HCT116 (cell line): ENCODE measurements at regions not wholly inside any gene's neighbourhood (a gene's known extent, or its start where the extent isn't known, plus 50 kb on each side); places are given as distances from the start of the nearest gene placed in this dataset.

Experiments used
- EGR1 ChIP-seq: IDR thresholded peaks from 2 replicates; pipeline ENCODE4 v1.6.1; 2012; ENCODE audit warnings: low read depth
- EZH2 ChIP-seq: fragments of 200-600 bp; sonication (generic); IDR thresholded peaks from 2 replicates; pipeline ENCODE4 v1.6.1; 2017; ENCODE audit warnings: antibody characterized with exemption, mixed run types
- EZH2phosphoT487 ChIP-seq: fragments of 200-600 bp; IDR thresholded peaks from 2 replicates; pipeline ENCODE4 v1.6.1; 2018; ENCODE audit warnings: antibody characterized with exemption, borderline replicate concordance
- FOSL1 ChIP-seq: IDR thresholded peaks from 2 replicates; pipeline ENCODE4 v1.6.1; 2012; ENCODE audit warnings: low read depth
- JUND ChIP-seq: IDR thresholded peaks from 2 replicates; pipeline ENCODE4 v1.6.1; 2012
- POLR2AphosphoS5 ChIP-seq: IDR thresholded peaks from 2 replicates; pipeline ENCODE4 v1.6.1; 2011; ENCODE audit warnings: mild to moderate bottlenecking, low read depth, low read length, moderate library complexity
- RAD21 ChIP-seq: IDR thresholded peaks from 2 replicates; pipeline ENCODE4 v1.6.1; 2012; ENCODE audit warnings: low read depth, mild to moderate bottlenecking
- YY1 ChIP-seq: IDR thresholded peaks from 2 replicates; pipeline ENCODE4 v1.6.1; 2011; ENCODE audit warnings: low read length, low read depth, moderate library complexity, mild to moderate bottlenecking; ENCODE audit not compliant: insufficient replicate concordance; ENCODE audit errors: extremely low read depth
- ZFX ChIP-seq: fragments of 450-650 bp; IDR thresholded peaks from 2 replicates; pipeline ENCODE4 v1.6.1; 2017
- ZNF274 ChIP-seq: fragments of 200-500 bp; sonication (Bioruptor generic); IDR thresholded peaks from 2 replicates; pipeline ENCODE4 v1.6.1; 2014; ENCODE audit warnings: mild to moderate bottlenecking, low read depth, low read length, inconsistent platforms
- TF ChIP-seq, protein P1 (sequence below), 3 experiments: fragments of 200-600 bp in 1 of 3; sonication (generic) in 1 of 3; IDR thresholded peaks in 2 of 3; conservative IDR thresholded peaks in 1 of 3; 2 replicates each; pipeline ENCODE4 v1.5.1; 2012 to 2017; ENCODE audit warnings: low read depth in 2 of 3, low read length in 2 of 3, antibody characterized with exemption in 1 of 3, borderline replicate concordance in 1 of 3, control low read depth in 1 of 3, mild to moderate bottlenecking in 1 of 3, mixed read lengths in 1 of 3, mixed run types in 1 of 3, moderate library complexity in 1 of 3; ENCODE audit not compliant: insufficient read depth in 1 of 3
- TF ChIP-seq, protein P2 (sequence below): IDR thresholded peaks from 2 replicates; pipeline ENCODE4 v1.6.1; 2012; ENCODE audit warnings: low read depth
- TF ChIP-seq, protein P3 (sequence below): IDR thresholded peaks from 2 replicates; pipeline ENCODE4 v1.6.1; 2012

DNA sequence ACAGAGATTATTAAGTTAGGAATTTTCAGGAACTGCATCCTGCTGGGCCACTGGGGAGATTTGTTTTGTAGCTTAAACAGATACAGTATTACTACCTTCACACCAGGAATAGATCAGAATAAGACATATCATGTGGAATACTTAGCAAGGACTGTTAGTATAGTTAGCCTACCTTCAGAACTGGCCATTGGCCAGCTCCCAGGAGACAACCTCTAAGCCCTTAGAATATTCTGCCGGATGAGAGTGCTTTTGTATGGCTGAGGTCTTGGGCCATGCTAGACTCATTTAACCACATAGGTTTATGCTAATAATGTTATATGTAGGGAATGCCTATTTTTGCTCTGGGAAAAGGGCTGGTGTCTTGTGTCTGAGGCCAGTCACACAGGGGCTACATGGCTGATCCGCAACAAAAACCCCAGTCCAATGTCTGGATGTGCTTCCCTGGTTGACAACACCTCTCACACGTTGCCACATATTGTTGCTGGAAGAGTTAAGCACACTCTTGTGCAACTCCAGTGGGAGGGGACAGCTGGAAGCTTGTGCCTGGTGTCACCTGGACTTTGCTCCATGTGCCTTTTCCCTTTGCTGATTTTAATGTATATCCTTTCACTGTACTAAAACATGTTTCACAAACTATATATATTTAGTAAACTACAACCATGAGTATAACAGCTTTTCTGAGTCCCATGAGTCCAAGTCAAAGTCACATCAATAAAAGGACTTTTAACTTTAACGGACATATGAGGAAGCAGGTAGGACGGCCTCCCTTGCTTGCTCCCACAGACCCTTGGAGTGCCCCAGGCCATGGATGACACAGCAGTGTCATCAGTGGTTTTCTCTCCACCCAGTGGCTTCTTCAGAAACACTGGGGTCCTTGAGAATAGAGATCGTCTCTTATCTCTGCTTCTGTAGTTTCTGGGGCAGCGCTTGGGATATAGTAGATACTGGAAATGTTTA lies 118.0 kb upstream of the C3orf80 start:
- no peak for TF ChIP-seq EZH2
- TF ChIP-seq EZH2phosphoT487 = no peak
- TF ChIP-seq, protein P1, sequence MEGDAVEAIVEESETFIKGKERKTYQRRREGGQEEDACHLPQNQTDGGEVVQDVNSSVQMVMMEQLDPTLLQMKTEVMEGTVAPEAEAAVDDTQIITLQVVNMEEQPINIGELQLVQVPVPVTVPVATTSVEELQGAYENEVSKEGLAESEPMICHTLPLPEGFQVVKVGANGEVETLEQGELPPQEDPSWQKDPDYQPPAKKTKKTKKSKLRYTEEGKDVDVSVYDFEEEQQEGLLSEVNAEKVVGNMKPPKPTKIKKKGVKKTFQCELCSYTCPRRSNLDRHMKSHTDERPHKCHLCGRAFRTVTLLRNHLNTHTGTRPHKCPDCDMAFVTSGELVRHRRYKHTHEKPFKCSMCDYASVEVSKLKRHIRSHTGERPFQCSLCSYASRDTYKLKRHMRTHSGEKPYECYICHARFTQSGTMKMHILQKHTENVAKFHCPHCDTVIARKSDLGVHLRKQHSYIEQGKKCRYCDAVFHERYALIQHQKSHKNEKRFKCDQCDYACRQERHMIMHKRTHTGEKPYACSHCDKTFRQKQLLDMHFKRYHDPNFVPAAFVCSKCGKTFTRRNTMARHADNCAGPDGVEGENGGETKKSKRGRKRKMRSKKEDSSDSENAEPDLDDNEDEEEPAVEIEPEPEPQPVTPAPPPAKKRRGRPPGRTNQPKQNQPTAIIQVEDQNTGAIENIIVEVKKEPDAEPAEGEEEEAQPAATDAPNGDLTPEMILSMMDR (IDR thresholded peaks at IDR 0.05 in 2 of 3, conservative IDR thresholded peaks at IDR 0.05 in 1 of 3; ENCODE audit: borderline replicate concordance in 1 of 3, insufficient read depth in 1 of 3, low read depth in 2 of 3, low read length in 2 of 3) = no peak
- TF ChIP-seq, protein P2, sequence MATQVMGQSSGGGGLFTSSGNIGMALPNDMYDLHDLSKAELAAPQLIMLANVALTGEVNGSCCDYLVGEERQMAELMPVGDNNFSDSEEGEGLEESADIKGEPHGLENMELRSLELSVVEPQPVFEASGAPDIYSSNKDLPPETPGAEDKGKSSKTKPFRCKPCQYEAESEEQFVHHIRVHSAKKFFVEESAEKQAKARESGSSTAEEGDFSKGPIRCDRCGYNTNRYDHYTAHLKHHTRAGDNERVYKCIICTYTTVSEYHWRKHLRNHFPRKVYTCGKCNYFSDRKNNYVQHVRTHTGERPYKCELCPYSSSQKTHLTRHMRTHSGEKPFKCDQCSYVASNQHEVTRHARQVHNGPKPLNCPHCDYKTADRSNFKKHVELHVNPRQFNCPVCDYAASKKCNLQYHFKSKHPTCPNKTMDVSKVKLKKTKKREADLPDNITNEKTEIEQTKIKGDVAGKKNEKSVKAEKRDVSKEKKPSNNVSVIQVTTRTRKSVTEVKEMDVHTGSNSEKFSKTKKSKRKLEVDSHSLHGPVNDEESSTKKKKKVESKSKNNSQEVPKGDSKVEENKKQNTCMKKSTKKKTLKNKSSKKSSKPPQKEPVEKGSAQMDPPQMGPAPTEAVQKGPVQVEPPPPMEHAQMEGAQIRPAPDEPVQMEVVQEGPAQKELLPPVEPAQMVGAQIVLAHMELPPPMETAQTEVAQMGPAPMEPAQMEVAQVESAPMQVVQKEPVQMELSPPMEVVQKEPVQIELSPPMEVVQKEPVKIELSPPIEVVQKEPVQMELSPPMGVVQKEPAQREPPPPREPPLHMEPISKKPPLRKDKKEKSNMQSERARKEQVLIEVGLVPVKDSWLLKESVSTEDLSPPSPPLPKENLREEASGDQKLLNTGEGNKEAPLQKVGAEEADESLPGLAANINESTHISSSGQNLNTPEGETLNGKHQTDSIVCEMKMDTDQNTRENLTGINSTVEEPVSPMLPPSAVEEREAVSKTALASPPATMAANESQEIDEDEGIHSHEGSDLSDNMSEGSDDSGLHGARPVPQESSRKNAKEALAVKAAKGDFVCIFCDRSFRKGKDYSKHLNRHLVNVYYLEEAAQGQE = no peak
- no peak for TF ChIP-seq JUND
- TF ChIP-seq YY1 = no peak
- TF ChIP-seq, protein P3, sequence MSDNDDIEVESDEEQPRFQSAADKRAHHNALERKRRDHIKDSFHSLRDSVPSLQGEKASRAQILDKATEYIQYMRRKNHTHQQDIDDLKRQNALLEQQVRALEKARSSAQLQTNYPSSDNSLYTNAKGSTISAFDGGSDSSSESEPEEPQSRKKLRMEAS = no peak
- TF ChIP-seq EGR1 = no peak
- no peak for TF ChIP-seq ZNF274
- TF ChIP-seq ZFX = no peak
- no peak for TF ChIP-seq POLR2AphosphoS5
- TF ChIP-seq RAD21 = no peak
- TF ChIP-seq FOSL1 = no peak
